Gastrocnemius medialis (tissue), 4 donors: ENCODE measurements at regions not wholly inside any gene's neighbourhood (a gene's known extent, or its start where the extent isn't known, plus 50 kb on each side); places are given as distances from the start of the nearest gene placed in this dataset.

ENCODE experiments used
- ATAC-seq, 2 donors: fragments of 150-250 bp; one replicate each; pipeline ENCODE4 v1.9.1; 2016
- DNase-seq, 2 donors: peaks; one replicate each; pipeline ENCODE4 v3.0.0-alpha.2; 2019
- H3K27ac ChIP-seq, 4 donors: fragments of 200-600 bp; sonication (generic); 1 replicate in 1 of 4; 2 replicates in 3 of 4; pipeline ENCODE4 v1.5.1; 2016 to 2018; ENCODE audit warnings: mild to moderate bottlenecking in 2 of 4, moderate library complexity in 1 of 4
- H3K27me3 ChIP-seq, 3 donors: fragments of 200-600 bp; sonication (generic) in 2 of 3; 1 replicate in 1 of 3; 2 replicates in 2 of 3; pipeline versions ENCODE4 v1.5.1 to v1.6.0; 2016 to 2019; ENCODE audit warnings: mild to moderate bottlenecking in 1 of 3, moderate library complexity in 1 of 3
- H3K36me3 ChIP-seq, 2 donors: fragments of 200-600 bp; sonication (generic) in 1 of 2; one replicate each; pipeline ENCODE4 v1.5.1; 2017 to 2018
- H3K4me1 ChIP-seq, 2 donors: fragments of 200-600 bp; sonication (generic) in 1 of 2; one replicate each; pipeline ENCODE4 v1.5.1; 2016 to 2017; ENCODE audit warnings: mild to moderate bottlenecking in 2 of 2
- H3K4me3 ChIP-seq, 4 donors: fragments of 200-600 bp; sonication (generic) in 3 of 4; 1 replicate in 1 of 4; 2 replicates in 3 of 4; pipeline ENCODE4 v1.5.1; 2016 to 2019; ENCODE audit warnings: mild to moderate bottlenecking in 2 of 4
- H3K9me3 ChIP-seq, 3 donors: fragments of 200-600 bp; sonication (generic) in 2 of 3; 1 replicate in 1 of 3; 2 replicates in 2 of 3; pipeline ENCODE4 v1.5.1; 2016 to 2019
- CTCF ChIP-seq, 5 experiments: fragments of 450-650 bp in 3 of 5; fragments of 200-600 bp in 2 of 5; sonication (generic) in 2 of 5; IDR thresholded peaks in 4 of 5; conservative IDR thresholded peaks in 1 of 5; 1 replicate in 4 of 5; 2 replicates in 1 of 5; pipeline ENCODE4 v1.5.1; 2016 to 2019; ENCODE audit warnings: antibody characterized with exemption in 5 of 5, mild to moderate bottlenecking in 3 of 5, moderate library complexity in 3 of 5
- POLR2A ChIP-seq, 2 donors: fragments of 450-650 bp; IDR thresholded peaks; one replicate each; pipeline ENCODE4 v1.6.1; 2017; ENCODE audit warnings: antibody characterized with exemption in 2 of 2, mild to moderate bottlenecking in 2 of 2, moderate library complexity in 2 of 2
- in situ Hi-C, 4 donors: fragments of 200-750 bp; cut with MboI; loops; one replicate each; pipeline versions ENCODE4 v1.15.0 to v1.8.0; 2017; ENCODE audit warnings: low sequenced_read_pairs in 4 of 4
- intact Hi-C: fragments of 100-400 bp; cut with DNase I; formaldehyde crosslinking; loops from one replicate; pipeline ENCODE4 v1.15.1; 2023; ENCODE audit warnings: low total_unique reads

DNA sequence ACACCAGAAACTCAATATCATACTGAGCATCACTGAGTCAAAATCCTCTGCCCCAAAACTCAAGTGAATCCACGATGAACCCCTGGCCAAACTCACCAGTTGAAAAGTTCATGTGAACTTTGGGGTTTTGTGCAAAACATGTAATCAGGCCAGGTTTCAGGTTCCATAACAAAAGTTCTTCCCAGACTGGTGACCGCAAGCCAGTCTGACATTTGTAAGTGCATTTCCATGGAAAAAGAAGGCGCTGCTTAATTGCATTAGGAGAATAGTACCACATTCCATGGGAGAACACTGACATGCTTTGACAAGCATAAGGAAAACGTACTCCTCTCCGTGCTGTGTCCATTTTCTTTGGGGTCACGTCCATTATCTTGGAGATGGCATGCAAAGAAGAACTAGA, 567.0 kb downstream of the BNC2 start:
- H3K36me3 ChIP-seq, result no peaks in the 10 kb centered on the region
- no peaks in the 10 kb centered on the region for H3K27me3 ChIP-seq
- H3K4me1 ChIP-seq, result no peaks in the 10 kb centered on the region
- DNase-seq, result no peak
- H3K4me3 ChIP-seq, result no peak overlapping the region
- no peak overlapping the region for H3K27ac ChIP-seq
- no peaks in the 10 kb centered on the region for H3K9me3 ChIP-seq
- intact Hi-C loops, result no loop called here
- in situ Hi-C loops, result no loop called here
- TF ChIP-seq CTCF (IDR thresholded peaks at IDR 0.05 in 4 of 5, conservative IDR thresholded peaks at IDR 0.05 in 1 of 5) (no peak), POLR2A (IDR thresholded peaks at IDR 0.05) (no peak)
- ATAC-seq, result no peak

- Histone ChIP-seq H3K36me3 (no peaks in the 10 kb centered on the region), H3K27ac (no peak overlapping the region), H3K4me3 (no peak overlapping the region), H3K9me3 (no peaks in the 10 kb centered on the region), H3K4me1 (no peaks in the 10 kb centered on the region), H3K27me3 (peaks cover 0 to 3% (median 0%) of the 10 kb centered on the region in 3 donors)
- intact Hi-C loops (no loop called here), in situ Hi-C loops (no loop called here)
- DNase-seq, result no peak
- no peak for TF ChIP-seq CTCF (IDR thresholded peaks at IDR 0.05 in 4 of 5, conservative IDR thresholded peaks at IDR 0.05 in 1 of 5)
- TF ChIP-seq POLR2A (IDR thresholded peaks at IDR 0.05), result no peak
- ATAC-seq, result no peak
Observed at GRCh38 chr9:16304301-16304700, 566.2 kb downstream of the BNC2 start.

GRCh38 chr9:16306586-16306985, 563.9 kb downstream of the BNC2 start:
- TF ChIP-seq POLR2A (IDR thresholded peaks at IDR 0.05), result no peak
- no peak for TF ChIP-seq CTCF (IDR thresholded peaks at IDR 0.05 in 4 of 5, conservative IDR thresholded peaks at IDR 0.05 in 1 of 5)

GRCh38 chr9:16307626-16308195, 562.8 kb downstream of the BNC2 start:
- no peak overlapping the region for H3K4me3 ChIP-seq
- TF ChIP-seq POLR2A (IDR thresholded peaks at IDR 0.05), result no peak
- TF ChIP-seq CTCF (IDR thresholded peaks at IDR 0.05 in 4 of 5, conservative IDR thresholded peaks at IDR 0.05 in 1 of 5), result no peak
- in situ Hi-C loops (no loop called here), intact Hi-C loops (no loop called here)
- no peaks in the 10 kb centered on the region for H3K36me3 ChIP-seq
- no peaks in the 10 kb centered on the region for H3K9me3 ChIP-seq
- no peak for ATAC-seq
- no peak overlapping the region for H3K27ac ChIP-seq
- H3K27me3 ChIP-seq, result peaks cover 0 to 3% (median 0%) of the 10 kb centered on the region in 3 donors
- peaks cover 0 to 8% of the 10 kb centered on the region in 2 donors for H3K4me1 ChIP-seq
- no peak for DNase-seq

More at GRCh38 chr9:16306586-16306985, 563.9 kb downstream of the BNC2 start:
- H3K9me3 ChIP-seq, result no peaks in the 10 kb centered on the region
- DNase-seq, result no peak
- peaks cover 0 to 8% of the 10 kb centered on the region in 2 donors for H3K4me1 ChIP-seq
- no peak overlapping the region for H3K4me3 ChIP-seq
- in situ Hi-C loops (no loop called here), intact Hi-C loops (no loop called here)
- H3K27ac ChIP-seq, result no peak overlapping the region
- no peak for ATAC-seq
- H3K27me3 ChIP-seq, result peaks cover 0 to 3% (median 0%) of the 10 kb centered on the region in 3 donors
- H3K36me3 ChIP-seq, result no peaks in the 10 kb centered on the region

GRCh38 chr9:16308645-16309044, 561.8 kb downstream of the BNC2 start:
- DNase-seq (no peak), ATAC-seq (no peak)
- intact Hi-C loops (no loop called here), in situ Hi-C loops (no loop called here)
- H3K4me1 ChIP-seq, result peaks cover 0 to 8% of the 10 kb centered on the region in 2 donors
- no peak overlapping the region for H3K27ac ChIP-seq
- TF ChIP-seq CTCF (IDR thresholded peaks at IDR 0.05 in 4 of 5, conservative IDR thresholded peaks at IDR 0.05 in 1 of 5) (no peak), POLR2A (IDR thresholded peaks at IDR 0.05) (no peak)
- H3K4me3 ChIP-seq, result no peak overlapping the region
- H3K9me3 ChIP-seq, result no peaks in the 10 kb centered on the region
- peaks cover 0 to 3% (median 0%) of the 10 kb centered on the region in 3 donors for H3K27me3 ChIP-seq
- no peaks in the 10 kb centered on the region for H3K36me3 ChIP-seq
